ENCODE measurements at regions not wholly inside any gene's neighbourhood (a gene's known extent, or its start where the extent isn't known, plus 50 kb on each side); places are given as distances from the start of the nearest gene placed in this dataset.
"Not testable (repeated sequence)": the region's sequence is repeated elsewhere in the genome, so short reads cannot be mapped to it uniquely, and the experiment has no call there.

GRCh38 chr15:20280141-20280932, 261.3 kb downstream of the GOLGA6L6 start:
- not testable (repeated sequence) for H3K27ac ChIP-seq (ENCODE audit: insufficient read depth, low read length, poor library complexity, severe bottlenecking); H3K36me3 ChIP-seq (ENCODE audit: control insufficient read depth, insufficient read depth, low read length); H3K4me1 ChIP-seq (ENCODE audit: control insufficient read depth, insufficient read depth, low read length, poor library complexity, severe bottlenecking); H3K4me3 ChIP-seq (ENCODE audit: insufficient read depth, low read depth, low read length, poor library complexity, severe bottlenecking); H3K27me3 ChIP-seq (replicated peaks; ENCODE audit: control insufficient read depth, insufficient read depth, low read length, poor library complexity, severe bottlenecking); DNase-seq; H3K9me3 ChIP-seq (ENCODE audit: control insufficient read depth, low read length)

GRCh38 chr15:20279056-20279455, 262.5 kb downstream of the GOLGA6L6 start:
- H3K27me3 ChIP-seq (replicated peaks; ENCODE audit: control insufficient read depth, insufficient read depth, low read length, poor library complexity, severe bottlenecking); H3K36me3 ChIP-seq (ENCODE audit: control insufficient read depth, insufficient read depth, low read length); H3K4me1 ChIP-seq (ENCODE audit: control insufficient read depth, insufficient read depth, low read length, poor library complexity, severe bottlenecking); H3K27ac ChIP-seq (ENCODE audit: insufficient read depth, low read length, poor library complexity, severe bottlenecking); H3K9me3 ChIP-seq (ENCODE audit: control insufficient read depth, low read length); H3K4me3 ChIP-seq (ENCODE audit: insufficient read depth, low read depth, low read length, poor library complexity, severe bottlenecking); DNase-seq: not testable (repeated sequence)

- DNase-seq; H3K4me3 ChIP-seq (ENCODE audit: insufficient read depth, low read depth, low read length, poor library complexity, severe bottlenecking); H3K36me3 ChIP-seq (ENCODE audit: control insufficient read depth, insufficient read depth, low read length); H3K27ac ChIP-seq (ENCODE audit: insufficient read depth, low read length, poor library complexity, severe bottlenecking); H3K9me3 ChIP-seq (ENCODE audit: control insufficient read depth, low read length); H3K4me1 ChIP-seq (ENCODE audit: control insufficient read depth, insufficient read depth, low read length, poor library complexity, severe bottlenecking); H3K27me3 ChIP-seq (replicated peaks; ENCODE audit: control insufficient read depth, insufficient read depth, low read length, poor library complexity, severe bottlenecking): not testable (repeated sequence)
These were observed 263.2 kb downstream of the GOLGA6L6 start for GRCh38 chr15:20278376-20278775.

GRCh38 chr15:20277451-20277850, 264.1 kb downstream of the GOLGA6L6 start:
- not testable (repeated sequence) for H3K27me3 ChIP-seq (replicated peaks; ENCODE audit: control insufficient read depth, insufficient read depth, low read length, poor library complexity, severe bottlenecking); DNase-seq; H3K27ac ChIP-seq (ENCODE audit: insufficient read depth, low read length, poor library complexity, severe bottlenecking); H3K9me3 ChIP-seq (ENCODE audit: control insufficient read depth, low read length); H3K4me3 ChIP-seq (ENCODE audit: insufficient read depth, low read depth, low read length, poor library complexity, severe bottlenecking); H3K36me3 ChIP-seq (ENCODE audit: control insufficient read depth, insufficient read depth, low read length); H3K4me1 ChIP-seq (ENCODE audit: control insufficient read depth, insufficient read depth, low read length, poor library complexity, severe bottlenecking)

GRCh38 chr15:20276312-20277114, 265.1 kb downstream of the GOLGA6L6 start:
- H3K4me1 ChIP-seq (ENCODE audit: control insufficient read depth, insufficient read depth, low read length, poor library complexity, severe bottlenecking); H3K9me3 ChIP-seq (ENCODE audit: control insufficient read depth, low read length); DNase-seq; H3K36me3 ChIP-seq (ENCODE audit: control insufficient read depth, insufficient read depth, low read length); H3K27ac ChIP-seq (ENCODE audit: insufficient read depth, low read length, poor library complexity, severe bottlenecking); H3K4me3 ChIP-seq (ENCODE audit: insufficient read depth, low read depth, low read length, poor library complexity, severe bottlenecking); H3K27me3 ChIP-seq (replicated peaks; ENCODE audit: control insufficient read depth, insufficient read depth, low read length, poor library complexity, severe bottlenecking): not testable (repeated sequence)

GRCh38 chr15:20275373-20275967, 266.1 kb downstream of the GOLGA6L6 start:
- not testable (repeated sequence) for H3K4me1 ChIP-seq (ENCODE audit: control insufficient read depth, insufficient read depth, low read length, poor library complexity, severe bottlenecking); H3K9me3 ChIP-seq (ENCODE audit: control insufficient read depth, low read length); H3K36me3 ChIP-seq (ENCODE audit: control insufficient read depth, insufficient read depth, low read length); H3K27me3 ChIP-seq (replicated peaks; ENCODE audit: control insufficient read depth, insufficient read depth, low read length, poor library complexity, severe bottlenecking); H3K27ac ChIP-seq (ENCODE audit: insufficient read depth, low read length, poor library complexity, severe bottlenecking); DNase-seq; H3K4me3 ChIP-seq (ENCODE audit: insufficient read depth, low read depth, low read length, poor library complexity, severe bottlenecking)

- Histone ChIP-seq H3K4me3 (ENCODE audit: insufficient read depth, low read depth, low read length, poor library complexity, severe bottlenecking) (no peak overlapping the region), H3K4me1 (ENCODE audit: control insufficient read depth, insufficient read depth, low read length, poor library complexity, severe bottlenecking) (no peaks in the 10 kb centered on the region), H3K36me3 (ENCODE audit: control insufficient read depth, insufficient read depth, low read length) (no peaks in the 10 kb centered on the region), H3K9me3 (ENCODE audit: control insufficient read depth, low read length) (no peaks in the 10 kb centered on the region), H3K27ac (ENCODE audit: insufficient read depth, low read length, poor library complexity, severe bottlenecking) (no peak overlapping the region), H3K27me3 (replicated peaks; ENCODE audit: control insufficient read depth, insufficient read depth, low read length, poor library complexity, severe bottlenecking) (no peaks in the 10 kb centered on the region)
- no peak for DNase-seq
These were observed 269.0 kb downstream of the GOLGA6L6 start for GRCh38 chr15:20272422-20273184.

GRCh38 chr15:20271647-20272046, 270.0 kb downstream of the GOLGA6L6 start:
- Histone ChIP-seq H3K9me3 (ENCODE audit: control insufficient read depth, low read length) (no peaks in the 10 kb centered on the region), H3K36me3 (ENCODE audit: control insufficient read depth, insufficient read depth, low read length) (no peaks in the 10 kb centered on the region), H3K4me1 (ENCODE audit: control insufficient read depth, insufficient read depth, low read length, poor library complexity, severe bottlenecking) (no peaks in the 10 kb centered on the region)

GRCh38 chr15:20269956-20270355, 271.6 kb downstream of the GOLGA6L6 start:
- not testable (repeated sequence) for DNase-seq; H3K27ac ChIP-seq (ENCODE audit: insufficient read depth, low read length, poor library complexity, severe bottlenecking); H3K27me3 ChIP-seq (replicated peaks; ENCODE audit: control insufficient read depth, insufficient read depth, low read length, poor library complexity, severe bottlenecking); H3K4me3 ChIP-seq (ENCODE audit: insufficient read depth, low read depth, low read length, poor library complexity, severe bottlenecking); H3K36me3 ChIP-seq (ENCODE audit: control insufficient read depth, insufficient read depth, low read length); H3K9me3 ChIP-seq (ENCODE audit: control insufficient read depth, low read length); H3K4me1 ChIP-seq (ENCODE audit: control insufficient read depth, insufficient read depth, low read length, poor library complexity, severe bottlenecking)

More at GRCh38 chr15:20271647-20272046, 270.0 kb downstream of the GOLGA6L6 start:
- DNase-seq, result no peak
- H3K4me3 ChIP-seq (ENCODE audit: insufficient read depth, low read depth, low read length, poor library complexity, severe bottlenecking), result no peak overlapping the region
- H3K27me3 ChIP-seq (replicated peaks; ENCODE audit: control insufficient read depth, insufficient read depth, low read length, poor library complexity, severe bottlenecking), result no peaks in the 10 kb centered on the region
- H3K27ac ChIP-seq (ENCODE audit: insufficient read depth, low read length, poor library complexity, severe bottlenecking), result no peak overlapping the region

Measured in effector memory CD4-positive, alpha-beta T cell (primary cell).